Kidney tubule cell (primary cell): ENCODE measurements at regions not wholly inside any gene's neighbourhood (a gene's known extent, or its start where the extent isn't known, plus 50 kb on each side); places are given as distances from the start of the nearest gene placed in this dataset.

Source experiments
- DNase-seq: peaks from one replicate; pipeline ENCODE4 v3.0.0-alpha.2; 2018; ENCODE audit warnings: low spot score

GRCh38 chr4:60502733-60503132, 697.4 kb upstream of the ADGRL3 start:
- no peak for DNase-seq

- no peak for DNase-seq
Measured at GRCh38 chr4:60506061-60506460, 694.1 kb upstream of the ADGRL3 start.

GRCh38 chr4:60522265-60522664, 677.9 kb upstream of the ADGRL3 start:
- no peak for DNase-seq

- DNase-seq: no peak
Measured at GRCh38 chr4:60531776-60532379, 668.2 kb upstream of the ADGRL3 start.

GRCh38 chr4:60544981-60545380, 655.1 kb upstream of the ADGRL3 start:
- DNase-seq: no peak

- DNase-seq: no peak
Measured at GRCh38 chr4:60562334-60562733, 637.8 kb upstream of the ADGRL3 start.

- DNase-seq: no peak
Measured at GRCh38 chr4:60565558-60565957, 634.6 kb upstream of the ADGRL3 start.

GRCh38 chr4:60575336-60575735, 624.8 kb upstream of the ADGRL3 start:
- DNase-seq: no peak

GRCh38 chr4:60579335-60579734, 620.8 kb upstream of the ADGRL3 start:
- no peak for DNase-seq

- no peak for DNase-seq
Measured at GRCh38 chr4:60581919-60582536, 618.1 kb upstream of the ADGRL3 start.

- DNase-seq: no peak
Measured at GRCh38 chr4:60588556-60588955, 611.6 kb upstream of the ADGRL3 start.

- DNase-seq: no peak
Measured at GRCh38 chr4:60589425-60589824, 610.7 kb upstream of the ADGRL3 start.

- DNase-seq: no peak
Measured at GRCh38 chr4:60590116-60590515, 610.0 kb upstream of the ADGRL3 start.

GRCh38 chr4:60605646-60606354, 594.3 kb upstream of the ADGRL3 start:
- DNase-seq: no peak

- DNase-seq: no peak
Measured at GRCh38 chr4:60611762-60612496, 588.2 kb upstream of the ADGRL3 start.

GRCh38 chr4:60617731-60618130, 582.4 kb upstream of the ADGRL3 start:
- no peak for DNase-seq

GRCh38 chr4:60619531-60620305, 580.4 kb upstream of the ADGRL3 start:
- no peak for DNase-seq

GRCh38 chr4:60637976-60638375, 562.1 kb upstream of the ADGRL3 start:
- no peak for DNase-seq

- DNase-seq: no peak
Measured at GRCh38 chr4:60648774-60649173, 551.4 kb upstream of the ADGRL3 start.

GRCh38 chr4:60652933-60653332, 547.2 kb upstream of the ADGRL3 start:
- no peak for DNase-seq

- no peak for DNase-seq
Measured at GRCh38 chr4:60655356-60655755, 544.8 kb upstream of the ADGRL3 start.

GRCh38 chr4:60656171-60656570, 544.0 kb upstream of the ADGRL3 start:
- no peak for DNase-seq
